UCSD-AML1 (cell line): ENCODE measurements at regions not wholly inside any gene's neighbourhood (a gene's known extent, or its start where the extent isn't known, plus 50 kb on each side); places are given as distances from the start of the nearest gene placed in this dataset.

Experiments used
- DNase-seq: peaks from one replicate; lab custom pipeline; 2025; ENCODE audit not compliant: unreplicated experiment; lab: John Stamatoyannopoulos, UW

- peak; percentile 18 for DNase-seq
Measured at GRCh38 chr13:23980160-23980551, 82.9 kb upstream of the C1QTNF9B start.

- DNase-seq: no peak
Measured at GRCh38 chr13:23983671-23984070, 86.4 kb upstream of the C1QTNF9B start.

GRCh38 chr13:23984546-23984945 lies 87.2 kb upstream of the C1QTNF9B start:
- no peak for DNase-seq

GRCh38 chr13:23985060-23985459 lies 87.8 kb upstream of the C1QTNF9B start:
- DNase-seq: no peak

GRCh38 chr13:23985839-23986238 lies 88.5 kb upstream of the C1QTNF9B start:
- DNase-seq: no peak

GRCh38 chr13:23986619-23987018 lies 89.3 kb upstream of the C1QTNF9B start:
- DNase-seq: no peak

- DNase-seq: no peak
Measured at GRCh38 chr13:23987331-23987894, 90.1 kb upstream of the C1QTNF9B start.

- DNase-seq: no peak
Measured at GRCh38 chr13:23988546-23989122, 91.3 kb upstream of the C1QTNF9B start.

- no peak for DNase-seq
Measured at GRCh38 chr13:23990455-23990854, 93.2 kb upstream of the C1QTNF9B start.

- no peak for DNase-seq
Measured at GRCh38 chr13:23991119-23991518, 93.8 kb upstream of the C1QTNF9B start.

- DNase-seq: no peak
Measured at GRCh38 chr13:23992781-23993679, 95.7 kb upstream of the C1QTNF9B start.

GRCh38 chr13:23993680-23993985 lies 96.3 kb upstream of the C1QTNF9B start:
- no peak for DNase-seq

GRCh38 chr13:23995283-23996073 lies 98.2 kb upstream of the C1QTNF9B start:
- no peak for DNase-seq

GRCh38 chr13:23996456-23996855 lies 99.2 kb upstream of the C1QTNF9B start:
- no peak for DNase-seq

GRCh38 chr13:23999424-23999823 lies 102.1 kb upstream of the C1QTNF9B start:
- no peak for DNase-seq

- no peak for DNase-seq
Measured at GRCh38 chr13:24002206-24002815, 105.0 kb upstream of the C1QTNF9B start.

- no peak for DNase-seq
Measured at GRCh38 chr13:24004142-24004899, 107.0 kb upstream of the C1QTNF9B start.

- no peak for DNase-seq
Measured at GRCh38 chr13:24004971-24005370, 107.7 kb upstream of the C1QTNF9B start.

- DNase-seq: no peak
Measured at GRCh38 chr13:24005755-24006281, 108.5 kb upstream of the C1QTNF9B start.
